Chondrocyte (in vitro differentiated cells): ENCODE measurements at regions not wholly inside any gene's neighbourhood (a gene's known extent, or its start where the extent isn't known, plus 50 kb on each side); places are given as distances from the start of the nearest gene placed in this dataset.

Experiments
- DNase-seq: peaks from one replicate; pipeline ENCODE4 v3.0.0; 2021; ENCODE audit warnings: mixed read lengths, low spot score
- H3K27ac Mint-ChIP-seq: one replicate; pipeline ENCODE4 v1.8.0; 2021; ENCODE audit warnings: mild to moderate bottlenecking, moderate library complexity, mixed read lengths; ENCODE audit not compliant: unreplicated experiment
- H3K27me3 Mint-ChIP-seq: 2 replicates; pipeline ENCODE4 v1.8.0; 2021; ENCODE audit warnings: low read depth, mixed read lengths
- H3K36me3 Mint-ChIP-seq: 2 replicates; pipeline ENCODE4 v1.8.0; 2021; ENCODE audit warnings: low read depth, mixed read lengths
- H3K4me1 Mint-ChIP-seq: 2 replicates; pipeline ENCODE4 v1.8.0; 2021; ENCODE audit warnings: low read depth, mild to moderate bottlenecking, mixed read lengths
- H3K4me3 Mint-ChIP-seq: one replicate; pipeline ENCODE4 v1.8.0; 2021; ENCODE audit warnings: mild to moderate bottlenecking, moderate library complexity, mixed read lengths; ENCODE audit not compliant: unreplicated experiment
- H3K9me3 Mint-ChIP-seq: 2 replicates; pipeline ENCODE4 v1.8.0; 2021; ENCODE audit warnings: low read depth, mixed read lengths
- CTCF ChIP-seq: fragments of 200-600 bp; sonication (generic); IDR thresholded peaks from 2 replicates; pipeline ENCODE4 v1.5.0; 2021; ENCODE audit warnings: antibody characterized with exemption, mild to moderate bottlenecking, moderate library complexity

- no peak for DNase-seq
- H3K36me3 Mint-ChIP-seq: no peaks in the 10 kb centered on the region
- H3K27ac Mint-ChIP-seq: no peak overlapping the region
- H3K4me3 Mint-ChIP-seq: no peak overlapping the region
- TF ChIP-seq CTCF: no peak
- H3K9me3 Mint-ChIP-seq: no peaks in the 10 kb centered on the region
- peaks cover 22% of the 10 kb centered on the region for H3K4me1 Mint-ChIP-seq
- H3K27me3 Mint-ChIP-seq: no peaks in the 10 kb centered on the region
Observed at GRCh38 chr1:178637841-178638240, 87.2 kb upstream of the RALGPS2 start.

GRCh38 chr1:178639326-178639725, 85.7 kb upstream of the RALGPS2 start:
- Mint-ChIP-seq H3K27me3 (no peaks in the 10 kb centered on the region), H3K27ac (peak overlapping the region; percentile 32), H3K9me3 (no peaks in the 10 kb centered on the region), H3K36me3 (no peaks in the 10 kb centered on the region), H3K4me1 (peaks cover 17% of the 10 kb centered on the region), H3K4me3 (no peak overlapping the region)
- DNase-seq: no peak
- no peak for TF ChIP-seq CTCF

- peaks cover 27% of the 10 kb centered on the region for H3K4me1 Mint-ChIP-seq
- TF ChIP-seq CTCF: no peak
- DNase-seq: no peak
- no peaks in the 10 kb centered on the region for H3K27me3 Mint-ChIP-seq
- no peak overlapping the region for H3K4me3 Mint-ChIP-seq
- no peak overlapping the region for H3K27ac Mint-ChIP-seq
- no peaks in the 10 kb centered on the region for H3K36me3 Mint-ChIP-seq
- H3K9me3 Mint-ChIP-seq: no peaks in the 10 kb centered on the region
Observed at GRCh38 chr1:178642282-178642681, 82.8 kb upstream of the RALGPS2 start.

- H3K27ac Mint-ChIP-seq: no peak overlapping the region
- no peak for TF ChIP-seq CTCF
- no peaks in the 10 kb centered on the region for H3K9me3 Mint-ChIP-seq
- no peaks in the 10 kb centered on the region for H3K27me3 Mint-ChIP-seq
- no peak for DNase-seq
- H3K4me1 Mint-ChIP-seq: peaks cover 27% of the 10 kb centered on the region
- no peak overlapping the region for H3K4me3 Mint-ChIP-seq
- no peaks in the 10 kb centered on the region for H3K36me3 Mint-ChIP-seq
Observed at GRCh38 chr1:178643349-178643748, 81.7 kb upstream of the RALGPS2 start.

- Mint-ChIP-seq H3K4me1 (peaks cover 27% of the 10 kb centered on the region), H3K4me3 (no peak overlapping the region), H3K27me3 (no peaks in the 10 kb centered on the region), H3K27ac (no peak overlapping the region), H3K36me3 (no peaks in the 10 kb centered on the region), H3K9me3 (no peaks in the 10 kb centered on the region)
- DNase-seq: no peak
- TF ChIP-seq CTCF: no peak
Observed at GRCh38 chr1:178643831-178644230, 81.2 kb upstream of the RALGPS2 start.
